ENCODE measurements at regions not wholly inside any gene's neighbourhood (a gene's known extent, or its start where the extent isn't known, plus 50 kb on each side); places are given as distances from the start of the nearest gene placed in this dataset.

- DNase-seq (ENCODE audit: low read depth) = no peak
- no peak for TF ChIP-seq CTCF (IDR thresholded peaks at IDR 0.05; ENCODE audit: low read length, missing control alignments)
- no peak overlapping the region for H3K4me3 ChIP-seq (replicated peaks; ENCODE audit: low read depth, low read length)
Measured at GRCh38 chr5:78705826-78706225, 57.3 kb upstream of the LHFPL2 start.

DNA sequence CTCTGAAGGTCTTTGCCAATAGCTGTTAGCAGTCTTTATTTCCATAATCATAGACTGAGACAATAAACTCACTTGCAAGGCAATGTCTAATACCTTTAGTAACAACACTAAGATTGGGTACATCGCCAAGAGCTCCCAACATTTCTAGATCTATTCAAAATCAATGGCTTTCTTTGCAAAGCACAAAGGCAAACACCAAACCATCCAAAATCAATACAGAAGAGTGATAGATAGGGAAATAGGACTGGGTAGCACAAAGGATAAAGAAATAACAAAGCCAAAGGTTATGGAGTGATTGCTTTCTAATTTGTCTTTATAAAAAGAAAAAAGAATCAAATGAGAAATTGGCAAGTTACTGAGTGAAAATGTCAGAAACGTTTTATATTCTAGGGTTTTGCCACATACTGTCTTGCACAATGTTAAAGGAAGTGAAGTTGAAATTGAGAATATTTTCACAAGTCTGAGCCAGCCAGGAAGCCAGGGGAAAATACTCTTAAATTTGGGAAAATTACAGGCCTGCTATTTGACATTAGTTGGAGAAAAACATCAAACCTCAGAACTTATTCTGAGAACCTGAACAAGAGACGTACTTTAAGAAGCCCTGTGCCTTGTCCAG lies 53.3 kb upstream of the LHFPL2 start:
- H3K4me3 ChIP-seq (replicated peaks; ENCODE audit: low read depth, low read length) = no peak overlapping the region
- TF ChIP-seq CTCF (IDR thresholded peaks at IDR 0.05; ENCODE audit: low read length, missing control alignments) = no peak
- DNase-seq (ENCODE audit: low read depth) = peak; percentile 54

DNA sequence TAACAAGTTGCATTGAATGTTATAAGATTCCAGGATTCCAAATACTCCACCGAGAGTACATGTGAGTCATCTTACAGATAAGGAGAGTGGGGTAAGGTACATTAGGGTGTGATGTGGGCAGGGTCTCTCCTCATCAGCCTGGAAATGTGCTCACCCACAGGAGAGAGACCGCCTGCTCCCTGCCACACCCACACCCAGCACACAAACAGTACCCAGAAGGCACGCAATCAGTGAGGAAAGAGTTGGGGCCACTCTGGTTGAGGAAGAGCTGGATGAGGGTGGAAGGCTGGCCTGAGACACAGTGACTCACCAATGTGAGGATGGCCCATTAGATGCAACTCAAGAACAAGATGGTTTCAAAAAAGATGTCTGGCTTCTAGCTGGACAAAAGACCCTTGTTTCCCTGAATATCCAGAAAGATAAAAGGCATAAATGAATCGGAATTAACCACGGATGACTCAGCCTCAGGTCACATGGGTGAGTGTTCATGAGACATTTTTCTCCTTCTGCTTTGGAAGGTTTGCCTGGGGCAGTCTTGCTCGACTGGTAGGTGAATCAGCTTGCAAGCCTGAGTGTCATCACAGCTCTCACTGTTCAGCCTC lies 51.1 kb upstream of the LHFPL2 start:
- TF ChIP-seq CTCF (IDR thresholded peaks at IDR 0.05; ENCODE audit: low read length, missing control alignments) = no peak
- H3K4me3 ChIP-seq (replicated peaks; ENCODE audit: low read depth, low read length) = no peak overlapping the region
- peak; percentile 93 for DNase-seq (ENCODE audit: low read depth)

DNA sequence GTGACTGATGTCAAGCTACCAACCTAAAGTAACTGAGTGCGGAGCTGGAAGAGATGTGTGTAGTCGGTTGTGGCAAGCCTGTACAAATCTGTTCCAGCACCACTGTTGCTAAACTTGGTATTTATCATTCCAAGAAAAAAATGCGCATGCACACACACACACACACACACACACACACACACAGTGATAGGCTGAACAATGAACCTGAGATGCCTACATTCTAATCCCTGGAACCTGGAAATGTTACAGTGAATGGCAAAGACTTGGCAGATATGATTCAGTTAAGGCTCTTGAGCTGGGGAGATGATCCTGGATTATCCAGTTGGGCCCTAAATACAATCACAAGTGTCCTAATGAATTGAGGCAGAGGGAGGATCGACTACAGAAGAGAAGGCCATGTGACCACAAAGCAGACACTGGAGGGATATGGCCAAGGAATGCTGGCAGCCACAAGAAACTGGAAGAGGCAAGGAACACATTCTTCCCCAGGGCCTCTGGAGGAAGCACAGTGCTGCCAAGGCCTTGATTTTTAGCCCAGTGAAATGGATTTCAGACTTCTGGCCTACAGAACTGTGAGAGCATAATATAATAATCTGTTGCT lies 49.7 kb upstream of the LHFPL2 start:
- no peak for TF ChIP-seq CTCF (IDR thresholded peaks at IDR 0.05; ENCODE audit: low read length, missing control alignments)
- H3K4me3 ChIP-seq (replicated peaks; ENCODE audit: low read depth, low read length) = no peak overlapping the region
- peak; percentile 79 for DNase-seq (ENCODE audit: low read depth)
